Activated CD4-positive, alpha-beta memory T cell treated with anti-CD3 and anti-CD28 coated beads, Interleukin-2, amount 10 ng/mL, durations not matched to agents 7 days and 5 days (primary cell): ENCODE measurements at regions not wholly inside any gene's neighbourhood (a gene's known extent, or its start where the extent isn't known, plus 50 kb on each side); places are given as distances from the start of the nearest gene placed in this dataset.

Source experiments
- CTCF ChIA-PET: fragments of 350-600 bp; sonication (Branson Sonifier 250); formaldehyde crosslinking; loops from one replicate; lab custom pipeline; 2021; ENCODE audit warnings: antibody characterized with exemption, inconsistent platforms; lab: Charles Lee
- POLR2A ChIA-PET: fragments of 350-600 bp; sonication (Branson Sonifier 250); formaldehyde crosslinking; loops from one replicate; lab custom pipeline; 2021; ENCODE audit warnings: antibody characterized with exemption; lab: Charles Lee
- DNase-seq: peaks from one replicate; pipeline ENCODE4 v3.0.0-alpha.2; 2020
- H3K27ac Mint-ChIP-seq: one replicate; pipeline ENCODE4 v1.8.0; 2021; ENCODE audit warnings: mild to moderate bottlenecking, mixed read lengths
- H3K27me3 Mint-ChIP-seq: one replicate; pipeline ENCODE4 v1.8.0; 2021; ENCODE audit warnings: mixed read lengths
- H3K36me3 Mint-ChIP-seq: one replicate; pipeline ENCODE4 v1.8.0; 2021; ENCODE audit warnings: low read depth, mixed read lengths
- H3K4me1 Mint-ChIP-seq: one replicate; pipeline ENCODE4 v1.8.0; 2021; ENCODE audit warnings: mixed read lengths
- H3K4me3 Mint-ChIP-seq: one replicate; pipeline ENCODE4 v1.8.0; 2021; ENCODE audit warnings: mild to moderate bottlenecking, mixed read lengths
- H3K9me3 Mint-ChIP-seq: one replicate; pipeline ENCODE4 v1.8.0; 2021; ENCODE audit warnings: mixed read lengths

DNA sequence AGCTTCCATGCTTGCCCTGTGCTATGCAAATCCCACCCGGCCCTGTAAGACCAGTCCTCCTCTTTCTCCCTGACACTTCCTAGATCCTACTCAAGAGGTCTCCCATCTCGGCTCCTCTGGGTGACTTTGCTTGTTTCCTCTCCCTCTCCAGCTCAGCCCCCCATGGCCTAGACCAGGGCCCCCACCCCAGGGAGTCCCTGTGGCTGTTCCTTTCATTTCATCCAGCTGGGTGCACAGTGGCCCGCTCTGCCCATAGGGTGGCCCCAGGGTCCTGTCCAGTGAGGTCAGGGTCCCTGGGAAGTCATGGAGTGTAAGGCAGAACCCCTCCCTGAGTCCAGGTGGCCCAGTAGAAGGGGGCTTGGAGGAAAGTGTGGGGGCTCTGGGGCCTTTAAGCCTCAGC, 52.3 kb upstream of the NKX1-1 start:
- ChIA-PET POLR2A (no interaction called here), CTCF (no interaction called here)
- Mint-ChIP-seq H3K4me3 (no peak overlapping the region), H3K27me3 (peaks cover 19% of the 10 kb centered on the region), H3K4me1 (no peaks in the 10 kb centered on the region), H3K27ac (no peak overlapping the region), H3K9me3 (peaks cover 13% of the 10 kb centered on the region), H3K36me3 (no peaks in the 10 kb centered on the region)
- no peak for DNase-seq
